BLaER1 treated with 17β-estradiol and CSF1 and Interleukin-3, amounts not matched to agents 10 nM and 100 nM (cell line): ENCODE measurements at regions not wholly inside any gene's neighbourhood (a gene's known extent, or its start where the extent isn't known, plus 50 kb on each side); places are given as distances from the start of the nearest gene placed in this dataset.

Experiments
- H3K27ac ChIP-seq, 11 experiments: shearing (Covaris generic); formaldehyde crosslinking; 2 replicates each; pipeline ENCODE4 v1.8.1; 2022
- H3K27me3 ChIP-seq, 11 experiments: shearing (Covaris generic); formaldehyde crosslinking; 2 replicates each; pipeline ENCODE4 v1.8.1; 2022
- H3K36me3 ChIP-seq, 11 experiments: shearing (Covaris generic); formaldehyde crosslinking; 2 replicates each; pipeline ENCODE4 v1.8.1; 2022
- H3K4me1 ChIP-seq, 10 experiments: shearing (Covaris generic); formaldehyde crosslinking; 2 replicates each; pipeline ENCODE4 v1.8.1; 2022
- H3K4me2 ChIP-seq, 11 experiments: shearing (Covaris generic); formaldehyde crosslinking; 2 replicates each; pipeline ENCODE4 v1.8.1; 2022
- H3K4me3 ChIP-seq, 10 experiments: shearing (Covaris generic); formaldehyde crosslinking; 2 replicates each; pipeline ENCODE4 v1.8.1; 2022
- H3K9ac ChIP-seq, 11 experiments: shearing (Covaris generic); formaldehyde crosslinking; 2 replicates each; pipeline ENCODE4 v1.8.1; 2022
- H3K9me3 ChIP-seq, 11 experiments: shearing (Covaris generic); formaldehyde crosslinking; replicated peaks in 1 of 11; 2 replicates each; pipeline ENCODE4 v1.8.1; 2022
- H4K20me1 ChIP-seq, 11 experiments: shearing (Covaris generic); formaldehyde crosslinking; 2 replicates each; pipeline ENCODE4 v1.8.1; 2022
- Cebpa-rat ChIP-seq, 11 experiments: shearing (Covaris generic); IDR thresholded peaks; 2 replicates each; pipeline ENCODE4 v1.8.1; 2022

DNA sequence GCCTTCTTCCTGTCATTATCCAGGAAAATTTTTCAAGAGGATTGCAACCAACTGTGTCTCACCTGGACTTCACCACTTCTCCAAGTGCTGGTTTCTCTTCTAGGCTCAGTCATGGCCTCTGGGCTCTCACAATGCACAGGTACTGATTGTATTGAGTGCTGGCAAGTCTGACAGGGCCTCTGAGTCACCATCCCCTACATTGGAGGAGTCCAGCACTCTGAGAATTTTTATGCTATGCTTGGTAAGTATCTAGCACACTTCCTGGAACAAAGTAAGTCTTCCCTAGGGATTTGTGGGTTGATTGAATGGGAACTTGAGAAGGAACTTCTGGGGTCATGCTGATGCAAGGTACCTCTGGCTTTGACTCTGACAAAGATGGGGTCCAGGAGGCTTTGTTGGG lies 147.2 kb upstream of the CELF4 start:
- no peaks in the 10 kb centered on the region for H4K20me1 ChIP-seq
- no peaks in the 10 kb centered on the region for H3K36me3 ChIP-seq
- no peak overlapping the region for H3K4me3 ChIP-seq
- H3K9me3 ChIP-seq, result no peaks in the 10 kb centered on the region
- H3K27me3 ChIP-seq, result no peaks in the 10 kb centered on the region
- H3K9ac ChIP-seq, result no peak overlapping the region
- peak overlapping the region; percentile 40 to 68 (median 50) for H3K4me2 ChIP-seq
- TF ChIP-seq Cebpa-rat (IDR thresholded peaks at IDR 0.05), result no peak
- peaks cover 16 to 54% (median 23%) of the 10 kb centered on the region in 10 experiments for H3K4me1 ChIP-seq
- no peak overlapping the region for H3K27ac ChIP-seq

DNA sequence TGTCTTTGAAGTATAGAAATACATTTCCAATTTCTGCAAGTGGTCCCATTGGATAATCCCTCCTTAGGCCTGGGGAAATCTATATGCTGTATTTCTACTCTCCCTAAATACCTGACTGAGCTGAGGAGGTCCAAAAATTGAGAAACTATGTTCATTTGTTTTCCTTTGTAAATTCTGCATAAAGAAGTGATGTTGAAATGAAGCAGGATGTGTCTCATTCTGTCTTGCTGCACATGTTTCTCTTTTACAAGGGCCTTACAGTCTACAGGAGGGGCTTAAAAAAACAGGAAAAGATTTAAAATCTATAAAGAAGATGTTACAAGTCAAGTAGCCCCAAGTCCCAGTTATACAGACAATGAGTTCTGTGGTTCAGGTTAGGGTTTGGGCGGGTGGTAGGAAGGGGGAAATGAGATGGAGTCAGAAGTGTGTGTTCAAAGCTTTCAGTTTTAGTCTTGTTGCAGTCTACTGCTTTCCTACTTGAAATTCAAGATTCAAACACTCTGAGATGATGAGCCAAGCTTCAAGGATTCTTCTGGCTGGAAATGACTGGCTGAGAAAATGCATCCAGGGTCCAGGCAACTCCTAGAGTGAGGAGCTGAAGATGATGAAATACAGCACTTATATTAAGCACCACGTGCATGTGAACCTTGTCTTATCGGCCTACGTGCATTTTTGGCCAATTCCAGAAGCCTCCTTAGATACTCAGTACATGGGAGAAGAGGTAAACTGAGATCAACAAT lies 146.3 kb upstream of the CELF4 start:
- H3K9ac ChIP-seq, result no peak overlapping the region
- H3K4me1 ChIP-seq, result peaks cover 16 to 60% (median 23%) of the 10 kb centered on the region in 10 experiments
- TF ChIP-seq Cebpa-rat (IDR thresholded peaks at IDR 0.05), result no peak
- H3K27ac ChIP-seq, result no peak overlapping the region
- H3K4me2 ChIP-seq, result peak overlapping the region; percentile 40 to 68 (median 50); a peak in 21 of 22 replicates
- H3K4me3 ChIP-seq, result no peak overlapping the region
- H3K9me3 ChIP-seq, result no peaks in the 10 kb centered on the region
- no peaks in the 10 kb centered on the region for H3K36me3 ChIP-seq
- no peaks in the 10 kb centered on the region for H4K20me1 ChIP-seq
- H3K27me3 ChIP-seq, result no peaks in the 10 kb centered on the region

DNA sequence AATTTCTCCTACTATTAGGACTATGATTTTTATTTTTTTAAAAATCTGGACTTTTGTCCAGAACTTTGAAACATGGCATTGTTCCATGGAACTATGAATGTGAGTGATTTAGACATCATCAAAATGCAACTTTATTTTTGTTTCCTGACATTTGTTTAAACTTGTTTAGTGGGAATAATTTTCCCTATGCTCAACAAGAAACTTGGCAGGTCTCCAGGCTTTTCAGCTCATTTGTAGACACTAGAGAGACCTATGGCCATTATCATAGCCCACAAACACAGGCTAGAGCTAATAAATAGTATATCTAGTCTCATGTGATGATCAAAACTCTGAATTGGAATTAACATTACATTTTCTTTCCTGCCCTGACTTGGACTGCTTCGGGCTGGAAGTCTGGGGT lies 145.1 kb upstream of the CELF4 start:
- Histone ChIP-seq H3K27me3 (no peaks in the 10 kb centered on the region), H3K9me3 (no peaks in the 10 kb centered on the region), H3K4me2 (peak overlapping the region in 1 of 11 experiments; percentile 61; a peak in 1 of 22 replicates), H3K27ac (no peak overlapping the region), H4K20me1 (no peaks in the 10 kb centered on the region), H3K4me3 (no peak overlapping the region), H3K4me1 (peaks cover 16 to 65% (median 23%) of the 10 kb centered on the region in 10 experiments), H3K9ac (no peak overlapping the region), H3K36me3 (no peaks in the 10 kb centered on the region)
- no peak for TF ChIP-seq Cebpa-rat (IDR thresholded peaks at IDR 0.05)

DNA sequence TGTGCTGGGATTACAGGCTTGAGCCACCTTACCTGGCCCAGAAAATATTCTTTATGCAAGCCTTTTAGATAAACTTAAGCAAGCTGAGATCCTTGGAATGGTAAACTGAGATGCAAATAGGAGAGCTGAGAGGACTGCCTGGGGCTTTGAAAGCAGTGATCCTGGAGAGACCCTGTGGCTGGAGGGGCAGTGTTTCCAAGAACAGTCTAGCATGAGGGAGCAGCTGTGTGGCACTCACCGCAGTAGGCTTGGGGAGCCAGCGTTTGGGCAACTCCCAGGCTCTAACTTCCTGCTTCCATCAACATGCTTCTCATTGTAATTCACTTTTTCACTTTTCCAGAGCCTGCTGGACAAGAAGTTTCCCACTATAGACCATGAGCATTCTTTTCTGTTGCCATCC lies 144.1 kb upstream of the CELF4 start:
- H3K9me3 ChIP-seq, result no peaks in the 10 kb centered on the region
- H3K4me1 ChIP-seq, result peaks cover 16 to 65% (median 23%) of the 10 kb centered on the region in 10 experiments

DNA sequence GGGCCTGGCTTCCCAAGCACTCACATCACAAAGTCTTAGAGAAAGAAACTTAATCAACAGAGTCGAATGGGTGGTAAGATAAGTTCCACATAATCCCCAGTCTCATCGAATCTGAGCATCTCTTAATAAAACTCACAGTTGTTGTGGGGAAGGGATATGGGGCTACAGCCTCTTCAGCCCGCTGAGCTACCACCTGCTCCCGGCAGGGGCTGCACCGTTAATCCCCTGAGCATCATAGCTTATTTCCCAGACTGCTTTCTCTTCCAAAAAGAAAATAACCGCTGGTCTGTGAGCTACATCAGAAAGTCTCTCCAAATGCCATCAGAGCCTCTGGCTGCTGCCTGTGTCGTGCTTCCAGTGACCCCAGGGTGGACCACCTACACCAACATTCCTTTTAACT lies 139.4 kb upstream of the CELF4 start:
- TF ChIP-seq Cebpa-rat (IDR thresholded peaks at IDR 0.05), result no peak
- H4K20me1 ChIP-seq, result no peaks in the 10 kb centered on the region
- peaks cover 10 to 65% (median 14%) of the 10 kb centered on the region in 10 experiments for H3K4me1 ChIP-seq
- H3K4me3 ChIP-seq, result no peak overlapping the region
- no peaks in the 10 kb centered on the region for H3K9me3 ChIP-seq
- no peak overlapping the region for H3K9ac ChIP-seq
- no peak overlapping the region for H3K4me2 ChIP-seq
- H3K36me3 ChIP-seq, result no peaks in the 10 kb centered on the region
- no peak overlapping the region for H3K27ac ChIP-seq
- no peaks in the 10 kb centered on the region for H3K27me3 ChIP-seq

More for the DNA sequence above, 144.1 kb upstream of the CELF4 start:
- no peak overlapping the region for H3K27ac ChIP-seq
- H3K4me3 ChIP-seq, result no peak overlapping the region
- H3K27me3 ChIP-seq, result no peaks in the 10 kb centered on the region
- H4K20me1 ChIP-seq, result no peaks in the 10 kb centered on the region
- H3K9ac ChIP-seq, result no peak overlapping the region
- no peak for TF ChIP-seq Cebpa-rat (IDR thresholded peaks at IDR 0.05)
- H3K36me3 ChIP-seq, result no peaks in the 10 kb centered on the region
- H3K4me2 ChIP-seq, result peak overlapping the region in 2 of 11 experiments; percentile 52 to 77; a peak in 4 of 22 replicates

DNA sequence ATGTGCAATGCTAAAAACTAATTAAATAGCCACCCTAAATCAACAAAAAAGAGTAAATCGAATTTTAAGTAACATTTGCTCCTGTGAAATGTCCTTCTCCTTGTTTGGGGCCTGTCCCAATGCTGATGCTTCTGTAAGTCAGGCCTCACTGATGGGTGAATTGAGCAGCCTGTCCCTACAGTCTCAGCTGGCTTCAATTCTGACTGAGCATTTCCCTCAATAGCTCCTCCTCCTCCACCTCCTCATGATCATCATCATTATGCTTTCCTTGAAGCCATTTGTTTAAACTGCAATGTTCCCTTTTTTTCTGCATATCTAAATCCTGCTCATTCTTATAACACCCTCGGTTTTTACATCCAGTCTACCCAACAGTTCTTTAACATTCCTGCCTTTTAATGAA lies 137.2 kb upstream of the CELF4 start:
- Histone ChIP-seq H3K27ac (peak overlapping the region in 3 of 11 experiments; percentile 79 to 88 (median 84); a peak in 7 of 22 replicates), H3K4me1 (peaks cover 10 to 58% (median 13%) of the 10 kb centered on the region in 10 experiments), H4K20me1 (no peaks in the 10 kb centered on the region), H3K9ac (no peak overlapping the region), H3K27me3 (no peaks in the 10 kb centered on the region), H3K36me3 (no peaks in the 10 kb centered on the region), H3K4me3 (no peak overlapping the region), H3K4me2 (peak overlapping the region in 6 of 11 experiments; percentile 30 to 75 (median 67); a peak in 10 of 22 replicates), H3K9me3 (no peaks in the 10 kb centered on the region)
- TF ChIP-seq Cebpa-rat (IDR thresholded peaks at IDR 0.05), result no peak

DNA sequence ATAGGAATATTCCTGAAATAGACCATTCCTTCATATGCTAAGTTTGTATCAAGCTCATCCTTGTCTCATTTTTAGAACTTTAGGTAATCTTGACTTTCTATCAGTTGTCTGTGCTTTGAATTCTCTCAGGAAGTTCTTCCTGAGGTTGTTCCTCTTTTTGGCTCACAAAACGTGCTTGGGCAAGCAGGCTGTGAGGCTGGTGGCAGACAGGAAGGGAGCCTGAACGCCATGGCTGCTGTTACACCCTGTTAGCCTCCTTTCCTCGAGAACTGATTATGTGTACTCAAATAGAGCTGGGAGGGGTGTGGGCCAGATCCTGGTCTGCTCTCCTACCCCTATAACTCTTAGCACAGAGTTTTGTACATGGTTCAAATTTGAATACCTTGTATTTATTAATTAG lies 136.4 kb upstream of the CELF4 start:
- Histone ChIP-seq H3K4me2 (peak overlapping the region; percentile 30 to 75 (median 53)), H3K9me3 (no peaks in the 10 kb centered on the region), H3K9ac (peak overlapping the region in 3 of 11 experiments; percentile 44 to 59 (median 58); a peak in 6 of 22 replicates), H3K27ac (peak overlapping the region in 9 of 11 experiments; percentile 13 to 88 (median 65); a peak in 17 of 22 replicates), H3K4me1 (peaks cover 10 to 52% (median 13%) of the 10 kb centered on the region in 10 experiments), H4K20me1 (no peaks in the 10 kb centered on the region), H3K36me3 (no peaks in the 10 kb centered on the region), H3K27me3 (no peaks in the 10 kb centered on the region), H3K4me3 (no peak overlapping the region)
- no peak for TF ChIP-seq Cebpa-rat (IDR thresholded peaks at IDR 0.05)

DNA sequence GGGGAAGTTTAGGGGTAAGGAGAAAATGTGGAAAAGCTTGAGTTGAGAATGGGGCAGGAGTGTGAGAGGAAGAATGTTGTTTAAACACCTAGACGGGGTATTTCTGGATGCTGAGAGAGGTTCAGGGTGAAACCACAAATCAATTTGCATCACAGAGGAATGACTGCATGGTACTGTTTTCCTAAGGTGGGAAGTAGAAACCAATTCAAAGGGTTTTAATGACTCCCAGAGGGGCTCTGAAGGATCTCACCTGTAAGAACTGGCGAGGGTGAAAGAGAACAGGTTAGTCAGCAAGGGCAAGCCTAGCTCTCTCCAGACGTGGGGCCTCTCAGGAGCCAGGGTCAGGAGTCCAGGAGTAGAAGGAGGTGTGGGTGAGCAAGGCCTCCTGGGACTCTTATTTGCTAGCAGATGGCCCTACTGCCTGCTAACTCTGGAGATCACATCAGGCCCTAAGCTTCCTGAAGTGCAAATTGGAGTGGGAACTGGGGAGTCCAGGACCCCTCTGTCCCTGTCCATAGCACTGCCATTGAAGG lies 133.0 kb upstream of the CELF4 start:
- H3K9ac ChIP-seq, result no peak overlapping the region
- no peak overlapping the region for H3K4me3 ChIP-seq
- peak overlapping the region in 2 of 11 experiments; percentile 20 to 58; a peak in 3 of 22 replicates for H3K4me2 ChIP-seq
- peaks cover 16 to 29% (median 22%) of the 10 kb centered on the region in 11 experiments for H3K9me3 ChIP-seq
- H3K4me1 ChIP-seq, result peaks cover 10 to 71% (median 13%) of the 10 kb centered on the region in 10 experiments
- no peak for TF ChIP-seq Cebpa-rat (IDR thresholded peaks at IDR 0.05)
- no peaks in the 10 kb centered on the region for H3K27me3 ChIP-seq
- no peaks in the 10 kb centered on the region for H3K36me3 ChIP-seq
- no peaks in the 10 kb centered on the region for H4K20me1 ChIP-seq
- no peak overlapping the region for H3K27ac ChIP-seq

GRCh38 chr18:37694516-37694915 lies 128.9 kb upstream of the CELF4 start:
- Histone ChIP-seq H3K27me3 (no peaks in the 10 kb centered on the region), H3K9ac (peak overlapping the region in 1 of 11 experiments; percentile 7; a peak in 1 of 22 replicates), H3K4me3 (no peak overlapping the region), H3K4me1 (peaks cover 0 to 50% (median 0%) of the 10 kb centered on the region in 10 experiments; a peak in 5 of 20 replicates), H3K36me3 (no peaks in the 10 kb centered on the region), H3K4me2 (peak overlapping the region in 3 of 11 experiments; percentile 1 to 52 (median 32); a peak in 4 of 22 replicates), H3K27ac (peak overlapping the region in 3 of 11 experiments; percentile 70 to 74 (median 74); a peak in 7 of 22 replicates), H4K20me1 (no peaks in the 10 kb centered on the region), H3K9me3 (peaks cover 16 to 43% (median 23%) of the 10 kb centered on the region in 11 experiments)
- no peak for TF ChIP-seq Cebpa-rat (IDR thresholded peaks at IDR 0.05)
